ENCODE measurements at regions not wholly inside any gene's neighbourhood (a gene's known extent, or its start where the extent isn't known, plus 50 kb on each side); places are given as distances from the start of the nearest gene placed in this dataset.
"Not testable (repeated sequence)": the region's sequence is repeated elsewhere in the genome, so short reads cannot be mapped to it uniquely, and the experiment has no call there.

DNA sequence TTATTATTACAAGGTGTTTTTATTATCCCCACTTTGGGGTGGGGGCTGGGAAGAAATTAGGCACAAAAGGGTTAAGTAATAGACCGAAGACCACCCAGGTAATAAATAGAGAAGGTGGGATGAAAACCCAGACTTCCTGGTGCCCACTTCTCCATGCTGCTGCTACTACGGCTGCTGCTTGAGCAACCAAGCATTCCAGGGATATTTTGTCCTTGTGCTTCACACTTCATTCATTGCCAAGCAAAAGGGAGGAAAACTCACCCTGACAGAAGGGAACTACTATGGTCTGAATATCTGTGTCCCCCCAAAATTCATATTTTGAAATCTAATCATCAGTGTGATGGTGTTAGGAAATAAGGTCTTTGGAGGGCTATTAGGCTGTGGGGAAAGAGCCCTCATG is 470.9 kb upstream of the API5 start:
- DNase-seq (ENCODE audit: low spot score): no peak

DNA sequence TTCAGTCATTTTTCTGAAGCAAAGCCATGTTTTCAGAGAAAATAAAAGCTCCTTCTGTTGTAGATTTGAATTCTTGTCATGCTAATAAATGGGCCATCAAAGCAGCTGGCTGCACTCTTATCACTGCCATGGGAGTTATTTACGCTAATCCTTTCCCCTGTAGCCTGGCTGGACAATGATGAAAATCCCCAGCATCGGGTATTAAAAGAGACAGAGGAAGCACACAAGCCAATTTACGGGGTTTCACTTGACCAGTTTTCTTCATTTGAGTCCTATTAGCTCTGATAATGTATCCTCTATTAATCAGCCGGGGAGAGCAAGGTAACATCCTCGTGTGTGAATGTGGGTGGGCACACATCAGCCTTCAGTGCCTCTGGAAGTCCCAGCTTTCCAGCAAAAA is 470.2 kb upstream of the API5 start:
- no peak for DNase-seq (ENCODE audit: low spot score)

- DNase-seq (ENCODE audit: low spot score): no peak
These were observed 462.4 kb upstream of the API5 start for GRCh38 chr11:42849362-42849761.

DNA sequence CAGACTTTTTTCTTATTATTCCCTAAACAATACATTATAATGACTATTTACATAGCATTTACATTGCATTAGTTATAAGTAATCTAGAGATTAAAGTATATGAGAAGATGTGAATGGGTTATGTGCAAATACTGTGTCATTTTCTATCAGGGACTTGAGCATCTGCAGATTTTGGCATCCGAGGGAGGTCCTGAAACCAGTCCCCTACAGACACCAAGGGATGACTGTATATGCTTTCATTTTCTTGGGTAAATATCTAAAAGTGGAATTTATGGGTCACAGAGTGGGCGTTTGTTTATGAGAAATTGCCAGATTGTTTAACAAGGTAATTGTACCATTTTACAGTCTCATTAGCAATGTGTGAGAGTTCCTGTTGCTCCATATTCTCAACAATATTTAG is 454.5 kb upstream of the API5 start:
- DNase-seq (ENCODE audit: low spot score): no peak

DNA sequence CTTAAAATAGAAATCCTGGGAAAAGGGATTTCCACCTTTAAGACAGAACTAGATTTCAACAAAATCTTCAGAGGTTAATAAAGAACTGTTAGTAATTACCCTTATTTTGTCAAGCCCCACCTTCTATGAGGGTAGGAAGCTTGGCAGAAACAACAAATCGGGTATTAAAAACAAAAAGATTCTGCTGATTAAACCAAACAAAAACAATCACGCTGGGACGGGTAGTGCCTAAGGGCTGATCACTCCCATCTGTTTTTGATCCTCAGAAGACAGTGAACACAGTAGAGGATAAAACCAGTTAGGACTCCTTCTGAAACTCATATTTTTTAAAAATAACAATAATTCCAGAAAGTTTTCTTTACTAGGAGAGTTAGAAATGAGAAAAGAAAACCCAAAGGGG is 441.3 kb upstream of the API5 start:
- DNase-seq (ENCODE audit: low spot score): no peak

GRCh38 chr11:42873800-42874405 is 437.9 kb upstream of the API5 start:
- not testable (repeated sequence) for DNase-seq (ENCODE audit: low spot score)

DNA sequence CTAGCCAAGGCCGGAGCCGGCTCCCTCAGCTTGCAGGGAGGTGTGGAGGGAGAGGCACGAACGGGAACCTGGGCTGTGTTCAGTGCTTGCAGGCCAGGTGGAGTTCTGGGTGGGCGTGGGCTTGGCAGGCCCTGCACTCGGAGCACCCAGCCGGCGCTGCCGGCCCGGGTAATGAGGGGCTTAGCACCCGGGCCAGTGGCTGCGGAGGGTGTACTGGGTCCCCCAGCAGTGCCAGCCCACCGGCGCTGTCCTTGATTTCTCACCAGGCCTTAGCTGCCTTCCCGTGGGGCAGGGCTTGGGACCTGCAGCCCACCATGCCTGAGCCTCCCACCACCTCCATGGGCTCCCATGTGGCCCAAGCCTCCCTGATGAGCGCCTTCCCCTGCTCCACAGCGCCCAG is 430.5 kb upstream of the API5 start:
- DNase-seq (ENCODE audit: low spot score): not testable (repeated sequence)

- DNase-seq (ENCODE audit: low spot score): no peak
These were observed 421.0 kb upstream of the API5 start for GRCh38 chr11:42890773-42891172.

- DNase-seq (ENCODE audit: low spot score): no peak
These were observed 410.7 kb upstream of the API5 start for GRCh38 chr11:42901084-42901483.

DNA sequence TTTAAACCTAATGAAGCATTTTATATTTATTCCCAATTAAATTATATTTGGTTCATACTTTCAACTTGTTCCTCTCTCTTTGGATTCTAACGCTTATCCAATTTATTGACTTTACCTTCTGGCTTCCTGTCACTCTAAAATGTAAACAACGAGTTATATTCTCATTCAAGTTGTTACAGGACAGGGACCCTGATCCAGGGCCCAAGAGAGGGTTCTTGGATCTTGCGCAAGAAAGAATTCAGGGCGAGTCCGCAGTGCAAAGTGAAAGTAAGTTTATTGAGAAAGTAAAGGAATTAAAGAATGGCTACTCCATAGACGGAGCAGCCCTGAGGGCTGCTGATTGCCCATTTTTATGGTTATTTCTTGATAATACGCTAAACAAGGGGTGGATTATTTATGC is 405.6 kb upstream of the API5 start:
- no peak for DNase-seq (ENCODE audit: low spot score)

- no peak for DNase-seq (ENCODE audit: low spot score)
These were observed 398.1 kb upstream of the API5 start for GRCh38 chr11:42913731-42914130.

GRCh38 chr11:42923651-42924050 is 388.1 kb upstream of the API5 start:
- no peak for DNase-seq (ENCODE audit: low spot score)

DNA sequence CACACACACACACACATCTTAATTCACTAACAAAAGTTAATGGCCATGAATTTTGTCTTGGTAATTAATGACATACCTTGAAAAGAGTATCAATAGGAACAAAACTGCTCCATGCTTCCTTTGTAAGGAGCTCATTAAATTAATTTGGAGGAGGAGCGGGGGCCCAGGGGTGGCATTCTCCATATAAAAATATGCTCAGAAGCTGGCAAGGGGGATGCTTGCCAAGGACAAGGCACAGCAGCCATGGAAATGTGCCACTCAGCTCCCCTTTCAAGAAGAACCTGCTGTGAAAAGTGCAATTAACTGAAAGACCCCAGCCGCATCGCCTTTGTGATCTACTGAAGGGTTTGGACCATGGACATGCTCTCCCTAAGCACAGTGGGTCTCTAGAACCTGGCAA is 385.9 kb upstream of the API5 start:
- DNase-seq (ENCODE audit: low spot score): no peak

DNA sequence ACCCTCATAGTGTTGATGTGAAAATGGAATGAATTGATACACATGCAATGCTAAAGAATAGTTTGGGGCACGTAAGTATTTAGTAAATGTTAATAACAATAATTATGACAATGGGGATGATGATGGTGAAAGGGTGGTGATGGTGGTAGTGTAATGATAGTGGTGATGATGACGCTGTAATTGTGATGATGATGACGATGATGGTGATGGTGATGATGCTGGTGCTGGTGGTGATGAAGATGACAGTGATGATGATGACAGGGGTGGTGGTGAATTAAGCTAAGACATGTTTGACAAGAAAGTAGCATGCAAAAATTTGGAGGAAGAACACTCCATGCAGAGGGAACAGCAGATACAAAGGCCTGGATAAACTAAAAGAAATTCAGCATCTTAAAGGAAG is 364.4 kb upstream of the API5 start:
- DNase-seq (ENCODE audit: low spot score): no peak

DNA sequence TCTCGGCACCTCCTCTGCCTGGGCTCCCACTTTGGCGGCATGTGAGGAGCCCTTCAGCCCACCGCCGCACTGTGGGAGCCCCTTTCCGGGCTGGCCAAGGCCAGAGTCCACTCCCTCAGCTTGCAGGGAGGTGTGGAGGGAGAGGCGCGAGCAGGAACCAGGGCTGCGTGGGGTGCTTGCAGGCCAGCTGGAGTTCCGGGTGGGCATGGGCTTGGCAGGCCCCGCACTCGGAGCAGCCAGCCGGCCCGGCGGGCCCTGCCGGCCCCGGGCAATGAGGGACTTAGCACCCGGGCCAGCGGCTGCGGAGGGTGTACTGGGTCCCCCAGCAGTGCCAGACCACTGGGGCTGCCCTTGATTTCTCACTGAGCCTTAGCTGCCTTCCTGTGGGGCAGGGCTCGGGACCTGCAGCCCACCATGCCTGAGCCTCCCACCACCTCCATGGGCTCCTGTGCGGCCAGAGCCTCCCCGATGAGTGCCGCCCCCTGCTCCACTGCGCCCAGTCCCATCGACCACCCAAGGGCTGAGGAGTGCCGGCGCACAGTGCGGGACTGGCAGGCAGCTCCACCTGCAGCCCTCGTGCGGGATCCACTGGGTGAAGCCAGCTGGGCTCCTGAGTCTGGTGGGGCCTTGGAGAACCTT is 361.9 kb upstream of the API5 start:
- DNase-seq (ENCODE audit: low spot score): not testable (repeated sequence)

- DNase-seq (ENCODE audit: low spot score): no peak
These were observed 360.5 kb upstream of the API5 start for GRCh38 chr11:42951266-42951665.

DNA sequence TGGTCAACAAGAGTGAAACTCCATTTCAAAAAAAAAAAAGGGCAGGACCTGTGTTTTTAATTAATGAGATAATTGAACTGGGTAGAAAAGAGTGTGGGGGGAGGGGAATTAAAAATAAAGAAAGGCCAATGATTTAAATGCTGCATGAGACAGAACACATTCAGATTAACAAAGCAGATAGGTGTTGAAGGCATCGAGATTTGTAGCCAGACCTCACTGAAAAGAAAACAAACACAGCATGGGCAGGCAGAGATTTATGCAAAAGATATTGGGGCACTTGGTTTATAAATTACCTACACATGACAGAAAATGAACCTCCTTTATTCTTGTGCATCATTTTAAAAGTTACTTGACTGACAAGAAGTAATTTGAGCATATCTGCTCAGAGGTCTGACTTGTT is 354.0 kb upstream of the API5 start:
- DNase-seq (ENCODE audit: low spot score): no peak

GRCh38 chr11:42958635-42959034 is 353.2 kb upstream of the API5 start:
- DNase-seq (ENCODE audit: low spot score): no peak

DNA sequence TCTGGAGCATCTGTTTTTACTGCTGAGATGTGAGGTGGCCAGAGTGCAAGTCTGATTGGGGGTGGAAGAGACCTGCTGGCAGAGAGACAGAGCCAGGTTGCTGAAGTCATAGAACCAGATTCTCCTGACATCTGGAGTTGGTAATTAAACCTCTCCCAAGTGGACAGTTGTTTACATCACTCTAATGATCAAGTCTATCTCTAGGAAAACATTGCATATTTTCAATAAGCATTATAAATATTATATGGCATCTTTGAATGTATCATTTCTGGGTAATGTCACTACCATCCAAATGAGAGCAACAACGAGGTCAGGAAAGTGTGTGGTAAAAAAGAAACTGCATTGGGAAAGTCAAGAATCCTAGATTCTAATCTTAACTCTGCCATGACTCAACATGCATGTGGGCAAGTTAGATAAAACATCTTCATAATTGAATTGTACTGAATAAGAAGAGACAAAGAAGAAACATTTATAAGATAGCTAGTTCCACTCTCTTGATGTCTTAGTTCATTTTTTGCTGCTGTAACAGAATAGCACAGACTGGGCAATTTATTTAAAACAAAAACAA is 351.2 kb upstream of the API5 start:
- DNase-seq (ENCODE audit: low spot score): no peak

GRCh38 chr11:42967653-42968052 is 344.1 kb upstream of the API5 start:
- no peak for DNase-seq (ENCODE audit: low spot score)

- DNase-seq (ENCODE audit: low spot score): no peak
These were observed 339.1 kb upstream of the API5 start for GRCh38 chr11:42972741-42973140.

- no peak for DNase-seq (ENCODE audit: low spot score)
These were observed 337.2 kb upstream of the API5 start for GRCh38 chr11:42974510-42975179.

DNA sequence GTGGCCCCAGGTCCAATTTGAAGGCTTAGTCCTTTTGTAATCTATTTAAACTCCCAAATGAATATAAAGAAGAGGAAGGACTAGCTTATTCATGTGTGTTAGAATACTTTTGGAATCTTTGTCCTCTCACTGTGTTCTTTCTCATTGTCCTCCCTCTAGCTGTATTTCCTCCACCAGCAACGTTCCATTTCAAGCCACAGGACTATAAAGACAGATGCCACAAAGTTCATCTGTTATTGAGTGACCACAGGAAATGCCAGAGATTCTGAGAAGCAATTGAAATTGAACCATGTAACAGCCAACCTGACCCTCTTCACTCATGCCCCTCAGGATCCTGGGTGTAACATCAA is 336.6 kb upstream of the API5 start:
- no peak for DNase-seq (ENCODE audit: low spot score)
